Activated CD4-positive, alpha-beta memory T cell treated with anti-CD3 and anti-CD28 coated beads, Interleukin-2, amount 10 ng/mL, durations not matched to agents 7 days and 5 days (primary cell): ENCODE measurements at regions not wholly inside any gene's neighbourhood (a gene's known extent, or its start where the extent isn't known, plus 50 kb on each side); places are given as distances from the start of the nearest gene placed in this dataset.

ENCODE experiments used
- CTCF ChIA-PET: fragments of 350-600 bp; sonication (Branson Sonifier 250); formaldehyde crosslinking; loops from one replicate; lab custom pipeline; 2021; ENCODE audit warnings: antibody characterized with exemption, inconsistent platforms; lab: Charles Lee
- POLR2A ChIA-PET: fragments of 350-600 bp; sonication (Branson Sonifier 250); formaldehyde crosslinking; loops from one replicate; lab custom pipeline; 2021; ENCODE audit warnings: antibody characterized with exemption; lab: Charles Lee
- DNase-seq: peaks from one replicate; pipeline ENCODE4 v3.0.0-alpha.2; 2020
- H3K27ac Mint-ChIP-seq: one replicate; pipeline ENCODE4 v1.8.0; 2021; ENCODE audit warnings: mild to moderate bottlenecking, mixed read lengths
- H3K27me3 Mint-ChIP-seq: one replicate; pipeline ENCODE4 v1.8.0; 2021; ENCODE audit warnings: mixed read lengths
- H3K36me3 Mint-ChIP-seq: one replicate; pipeline ENCODE4 v1.8.0; 2021; ENCODE audit warnings: low read depth, mixed read lengths
- H3K4me1 Mint-ChIP-seq: one replicate; pipeline ENCODE4 v1.8.0; 2021; ENCODE audit warnings: mixed read lengths
- H3K4me3 Mint-ChIP-seq: one replicate; pipeline ENCODE4 v1.8.0; 2021; ENCODE audit warnings: mild to moderate bottlenecking, mixed read lengths
- H3K9me3 Mint-ChIP-seq: one replicate; pipeline ENCODE4 v1.8.0; 2021; ENCODE audit warnings: mixed read lengths

GRCh38 chr9:11805969-11806368, 887.2 kb upstream of the TYRP1 start:
- H3K36me3 Mint-ChIP-seq, result no peaks in the 10 kb centered on the region
- no peaks in the 10 kb centered on the region for H3K4me1 Mint-ChIP-seq

GRCh38 chr9:11821306-11821975, 871.7 kb upstream of the TYRP1 start:
- no peaks in the 10 kb centered on the region for H3K4me1 Mint-ChIP-seq
- ChIA-PET CTCF (no interaction called here), POLR2A (no interaction called here)
- peaks cover 14% of the 10 kb centered on the region for H3K9me3 Mint-ChIP-seq
- DNase-seq, result no peak
- H3K4me3 Mint-ChIP-seq, result no peak overlapping the region
- H3K27ac Mint-ChIP-seq, result no peak overlapping the region
- no peaks in the 10 kb centered on the region for H3K36me3 Mint-ChIP-seq
- H3K27me3 Mint-ChIP-seq, result no peaks in the 10 kb centered on the region

More at GRCh38 chr9:11805969-11806368, 887.2 kb upstream of the TYRP1 start:
- no peak overlapping the region for H3K27ac Mint-ChIP-seq
- peaks cover 13% of the 10 kb centered on the region for H3K9me3 Mint-ChIP-seq
- CTCF ChIA-PET, result no interaction called here
- POLR2A ChIA-PET, result no interaction called here
- H3K4me3 Mint-ChIP-seq, result no peak overlapping the region
- H3K27me3 Mint-ChIP-seq, result no peaks in the 10 kb centered on the region
- no peak for DNase-seq

GRCh38 chr9:11828201-11828600, 865.0 kb upstream of the TYRP1 start:
- CTCF ChIA-PET, result no interaction called here

GRCh38 chr9:11833056-11833455, 860.1 kb upstream of the TYRP1 start:
- no peak for DNase-seq
- POLR2A ChIA-PET, result no interaction called here
- no peaks in the 10 kb centered on the region for H3K4me1 Mint-ChIP-seq
- H3K9me3 Mint-ChIP-seq, result peaks cover 8% of the 10 kb centered on the region
- no peak overlapping the region for H3K27ac Mint-ChIP-seq
- H3K36me3 Mint-ChIP-seq, result no peaks in the 10 kb centered on the region
- CTCF ChIA-PET, result no interaction called here
- H3K27me3 Mint-ChIP-seq, result no peaks in the 10 kb centered on the region
- no peak overlapping the region for H3K4me3 Mint-ChIP-seq

More at GRCh38 chr9:11828201-11828600, 865.0 kb upstream of the TYRP1 start:
- H3K27me3 Mint-ChIP-seq, result no peaks in the 10 kb centered on the region
- no peaks in the 10 kb centered on the region for H3K36me3 Mint-ChIP-seq
- POLR2A ChIA-PET, result no interaction called here
- no peaks in the 10 kb centered on the region for H3K4me1 Mint-ChIP-seq
- H3K4me3 Mint-ChIP-seq, result no peak overlapping the region
- no peak for DNase-seq
- H3K9me3 Mint-ChIP-seq, result peaks cover 6% of the 10 kb centered on the region
- no peak overlapping the region for H3K27ac Mint-ChIP-seq

GRCh38 chr9:11868795-11869194, 824.4 kb upstream of the TYRP1 start:
- CTCF ChIA-PET, result no interaction called here
- no peaks in the 10 kb centered on the region for H3K9me3 Mint-ChIP-seq
- DNase-seq, result no peak
- no peak overlapping the region for H3K4me3 Mint-ChIP-seq
- no peaks in the 10 kb centered on the region for H3K36me3 Mint-ChIP-seq
- POLR2A ChIA-PET, result no interaction called here
- no peaks in the 10 kb centered on the region for H3K27me3 Mint-ChIP-seq
- no peak overlapping the region for H3K27ac Mint-ChIP-seq
- no peaks in the 10 kb centered on the region for H3K4me1 Mint-ChIP-seq

- Mint-ChIP-seq H3K36me3 (no peaks in the 10 kb centered on the region), H3K27me3 (no peaks in the 10 kb centered on the region), H3K4me3 (no peak overlapping the region), H3K27ac (no peak overlapping the region), H3K4me1 (no peaks in the 10 kb centered on the region), H3K9me3 (peaks cover 3% of the 10 kb centered on the region)
- no peak for DNase-seq
- ChIA-PET POLR2A (no interaction called here), CTCF (no interaction called here)
Measured at GRCh38 chr9:11871852-11872251, 821.3 kb upstream of the TYRP1 start.

- no peaks in the 10 kb centered on the region for H3K36me3 Mint-ChIP-seq
- CTCF ChIA-PET, result no interaction called here
Measured at GRCh38 chr9:11872471-11872870, 820.7 kb upstream of the TYRP1 start.

GRCh38 chr9:11874414-11874813, 818.8 kb upstream of the TYRP1 start:
- Mint-ChIP-seq H3K27me3 (no peaks in the 10 kb centered on the region), H3K4me3 (no peak overlapping the region), H3K4me1 (no peaks in the 10 kb centered on the region), H3K36me3 (no peaks in the 10 kb centered on the region), H3K9me3 (peaks cover 7% of the 10 kb centered on the region), H3K27ac (no peak overlapping the region)
- ChIA-PET POLR2A (no interaction called here), CTCF (no interaction called here)
- no peak for DNase-seq

More at GRCh38 chr9:11872471-11872870, 820.7 kb upstream of the TYRP1 start:
- DNase-seq, result no peak
- Mint-ChIP-seq H3K9me3 (peaks cover 3% of the 10 kb centered on the region), H3K4me3 (no peak overlapping the region), H3K4me1 (no peaks in the 10 kb centered on the region), H3K27ac (no peak overlapping the region), H3K27me3 (no peaks in the 10 kb centered on the region)
- POLR2A ChIA-PET, result no interaction called here

GRCh38 chr9:11892401-11892800, 800.8 kb upstream of the TYRP1 start:
- no peaks in the 10 kb centered on the region for H3K36me3 Mint-ChIP-seq
- ChIA-PET POLR2A (no interaction called here), CTCF (no interaction called here)
- no peak overlapping the region for H3K27ac Mint-ChIP-seq
- no peak overlapping the region for H3K4me3 Mint-ChIP-seq
- H3K4me1 Mint-ChIP-seq, result no peaks in the 10 kb centered on the region
- H3K27me3 Mint-ChIP-seq, result no peaks in the 10 kb centered on the region
- peaks cover 20% of the 10 kb centered on the region for H3K9me3 Mint-ChIP-seq
- DNase-seq, result no peak

- no peak for DNase-seq
- H3K4me1 Mint-ChIP-seq, result no peaks in the 10 kb centered on the region
- peaks cover 22% of the 10 kb centered on the region for H3K9me3 Mint-ChIP-seq
- no peak overlapping the region for H3K4me3 Mint-ChIP-seq
- ChIA-PET CTCF (no interaction called here), POLR2A (no interaction called here)
- H3K27me3 Mint-ChIP-seq, result no peaks in the 10 kb centered on the region
- H3K27ac Mint-ChIP-seq, result no peak overlapping the region
- no peaks in the 10 kb centered on the region for H3K36me3 Mint-ChIP-seq
Measured at GRCh38 chr9:11893331-11893730, 799.9 kb upstream of the TYRP1 start.

GRCh38 chr9:11894136-11894535, 799.0 kb upstream of the TYRP1 start:
- no peaks in the 10 kb centered on the region for H3K36me3 Mint-ChIP-seq
- H3K27ac Mint-ChIP-seq, result no peak overlapping the region
- H3K27me3 Mint-ChIP-seq, result no peaks in the 10 kb centered on the region
- peaks cover 22% of the 10 kb centered on the region for H3K9me3 Mint-ChIP-seq
- CTCF ChIA-PET, result no interaction called here
- no peak for DNase-seq
- POLR2A ChIA-PET, result no interaction called here
- no peaks in the 10 kb centered on the region for H3K4me1 Mint-ChIP-seq
- no peak overlapping the region for H3K4me3 Mint-ChIP-seq

GRCh38 chr9:11902610-11903009, 790.6 kb upstream of the TYRP1 start:
- no peak overlapping the region for H3K4me3 Mint-ChIP-seq
- DNase-seq, result no peak
- POLR2A ChIA-PET, result no interaction called here
- H3K9me3 Mint-ChIP-seq, result peaks cover 13% of the 10 kb centered on the region
- CTCF ChIA-PET, result no interaction called here
- H3K27me3 Mint-ChIP-seq, result no peaks in the 10 kb centered on the region
- no peaks in the 10 kb centered on the region for H3K4me1 Mint-ChIP-seq
- H3K36me3 Mint-ChIP-seq, result no peaks in the 10 kb centered on the region
- H3K27ac Mint-ChIP-seq, result no peak overlapping the region

- CTCF ChIA-PET, result no interaction called here
- Mint-ChIP-seq H3K36me3 (no peaks in the 10 kb centered on the region), H3K4me1 (no peaks in the 10 kb centered on the region), H3K4me3 (no peak overlapping the region), H3K9me3 (peaks cover 14% of the 10 kb centered on the region), H3K27ac (no peak overlapping the region), H3K27me3 (no peaks in the 10 kb centered on the region)
- POLR2A ChIA-PET, result no interaction called here
- no peak for DNase-seq
Measured at GRCh38 chr9:11915699-11916098, 777.5 kb upstream of the TYRP1 start.

GRCh38 chr9:11928871-11929321, 764.3 kb upstream of the TYRP1 start:
- H3K4me3 Mint-ChIP-seq, result no peak overlapping the region
- ChIA-PET CTCF (no interaction called here), POLR2A (no interaction called here)
- H3K4me1 Mint-ChIP-seq, result no peaks in the 10 kb centered on the region
- no peak overlapping the region for H3K27ac Mint-ChIP-seq
- H3K9me3 Mint-ChIP-seq, result peaks cover 11% of the 10 kb centered on the region
- no peaks in the 10 kb centered on the region for H3K36me3 Mint-ChIP-seq
- H3K27me3 Mint-ChIP-seq, result no peaks in the 10 kb centered on the region
- DNase-seq, result no peak
